Nephron (organoid): ENCODE measurements at regions not wholly inside any gene's neighbourhood (a gene's known extent, or its start where the extent isn't known, plus 50 kb on each side); places are given as distances from the start of the nearest gene placed in this dataset.
"Not testable (repeated sequence)": the region's sequence is repeated elsewhere in the genome, so short reads cannot be mapped to it uniquely, and the experiment has no call there.

Experiments used
- H3K27ac Mint-ChIP-seq, 3 experiments: 2 replicates each; pipeline ENCODE4 v1.8.0; 2020; ENCODE audit warnings: mixed read lengths in 3 of 3, mild to moderate bottlenecking in 2 of 3, moderate library complexity in 1 of 3
- H3K27me3 Mint-ChIP-seq: 2 replicates; pipeline ENCODE4 v1.8.0; 2021; ENCODE audit warnings: low read depth, mild to moderate bottlenecking, moderate library complexity, mixed read lengths
- H3K36me3 Mint-ChIP-seq: 2 replicates; pipeline ENCODE4 v1.8.0; 2020; ENCODE audit warnings: low read depth, mixed read lengths
- H3K4me1 Mint-ChIP-seq: 2 replicates; pipeline ENCODE4 v1.8.0; 2020; ENCODE audit warnings: mixed read lengths
- H3K4me3 Mint-ChIP-seq, 3 experiments: 2 replicates each; pipeline ENCODE4 v1.8.0; 2020; ENCODE audit warnings: mild to moderate bottlenecking in 3 of 3, mixed read lengths in 3 of 3, moderate library complexity in 2 of 3
- H3K9me3 Mint-ChIP-seq: 2 replicates; pipeline ENCODE4 v1.8.0; 2020; ENCODE audit warnings: mixed read lengths
- CTCF ChIP-seq, 3 experiments: fragments of 200-600 bp; sonication (generic); IDR thresholded peaks; one replicate each; pipeline ENCODE4 v1.5.0; 2021; ENCODE audit warnings: antibody characterized with exemption in 3 of 3; ENCODE audit not compliant: unreplicated experiment in 3 of 3

- no peak for TF ChIP-seq CTCF (IDR thresholded peaks at IDR 0.05; ENCODE audit: unreplicated experiment in 3 of 3)
- Mint-ChIP-seq H3K4me3 (no peak overlapping the region), H3K27me3 (no peaks in the 10 kb centered on the region), H3K9me3 (no peaks in the 10 kb centered on the region), H3K4me1 (no peaks in the 10 kb centered on the region), H3K36me3 (no peaks in the 10 kb centered on the region), H3K27ac (no peak overlapping the region)
Measured at GRCh38 chr5:93941897-93942296, 200.5 kb upstream of the POU5F2 start.

- H3K9me3 Mint-ChIP-seq, H3K27ac Mint-ChIP-seq, H3K27me3 Mint-ChIP-seq, H3K4me3 Mint-ChIP-seq: not testable (repeated sequence)
- H3K36me3 Mint-ChIP-seq: peaks cover 13% of the 10 kb centered on the region
- peaks cover 17% of the 10 kb centered on the region for H3K4me1 Mint-ChIP-seq
Measured at GRCh38 chr5:93933269-93933668, 191.9 kb upstream of the POU5F2 start.

GRCh38 chr5:93930098-93930497 lies 188.7 kb upstream of the POU5F2 start:
- Mint-ChIP-seq H3K4me3 (no peak overlapping the region), H3K27ac (no peak overlapping the region), H3K4me1 (peaks cover 33% of the 10 kb centered on the region), H3K27me3 (no peaks in the 10 kb centered on the region), H3K9me3 (peaks cover 10% of the 10 kb centered on the region), H3K36me3 (peaks cover 13% of the 10 kb centered on the region)
- no peak for TF ChIP-seq CTCF (IDR thresholded peaks at IDR 0.05; ENCODE audit: unreplicated experiment in 3 of 3)

- Mint-ChIP-seq H3K4me3 (no peak overlapping the region), H3K27me3 (no peaks in the 10 kb centered on the region), H3K4me1 (peaks cover 33% of the 10 kb centered on the region), H3K9me3 (peaks cover 5% of the 10 kb centered on the region), H3K27ac (no peak overlapping the region), H3K36me3 (peaks cover 8% of the 10 kb centered on the region)
- no peak for TF ChIP-seq CTCF (IDR thresholded peaks at IDR 0.05; ENCODE audit: unreplicated experiment in 3 of 3)
Measured at GRCh38 chr5:93929131-93929530, 187.7 kb upstream of the POU5F2 start.

- Mint-ChIP-seq H3K27ac (no peak overlapping the region), H3K36me3 (peaks cover 1% of the 10 kb centered on the region), H3K4me3 (no peak overlapping the region), H3K27me3 (no peaks in the 10 kb centered on the region), H3K4me1 (peaks cover 33% of the 10 kb centered on the region), H3K9me3 (no peaks in the 10 kb centered on the region)
- TF ChIP-seq CTCF (IDR thresholded peaks at IDR 0.05; ENCODE audit: unreplicated experiment in 3 of 3): no peak
Measured at GRCh38 chr5:93926831-93927620, 185.6 kb upstream of the POU5F2 start.

- no peaks in the 10 kb centered on the region for H3K9me3 Mint-ChIP-seq
Measured at GRCh38 chr5:93925321-93925720, 183.9 kb upstream of the POU5F2 start.

More at GRCh38 chr5:93925321-93925720, 183.9 kb upstream of the POU5F2 start:
- Mint-ChIP-seq H3K4me3 (no peak overlapping the region), H3K36me3 (peaks cover 8% of the 10 kb centered on the region), H3K4me1 (peaks cover 36% of the 10 kb centered on the region), H3K27ac (no peak overlapping the region), H3K27me3 (no peaks in the 10 kb centered on the region)
- no peak for TF ChIP-seq CTCF (IDR thresholded peaks at IDR 0.05; ENCODE audit: unreplicated experiment in 3 of 3)
